ENCODE measurements at regions not wholly inside any gene's neighbourhood (a gene's known extent, or its start where the extent isn't known, plus 50 kb on each side); places are given as distances from the start of the nearest gene placed in this dataset.

GRCh38 chr10:93255546-93255945 lies 181.9 kb downstream of the CYP26A1 start:
- TF ChIP-seq POLR2A (IDR thresholded peaks at IDR 0.05) (no peak), CTCF (IDR thresholded peaks at IDR 0.05) (no peak), EP300 (IDR thresholded peaks at IDR 0.05) (no peak)
